Myocyte (in vitro differentiated cells): ENCODE measurements at regions not wholly inside any gene's neighbourhood (a gene's known extent, or its start where the extent isn't known, plus 50 kb on each side); places are given as distances from the start of the nearest gene placed in this dataset.

ENCODE experiments used
- DNase-seq: peaks from one replicate; pipeline ENCODE4 v3.0.0-alpha.2; 2012; ENCODE audit warnings: low read depth

- DNase-seq, result peak; percentile 60
Observed at GRCh38 chr10:28250782-28251181, 52.1 kb downstream of the MPP7 start.

GRCh38 chr10:28250358-28250757, 52.5 kb downstream of the MPP7 start:
- DNase-seq, result no peak

GRCh38 chr10:28249512-28249911, 53.4 kb downstream of the MPP7 start:
- DNase-seq, result no peak

- peak; percentile 40 for DNase-seq
Observed at GRCh38 chr10:28248092-28248491, 54.8 kb downstream of the MPP7 start.

DNA sequence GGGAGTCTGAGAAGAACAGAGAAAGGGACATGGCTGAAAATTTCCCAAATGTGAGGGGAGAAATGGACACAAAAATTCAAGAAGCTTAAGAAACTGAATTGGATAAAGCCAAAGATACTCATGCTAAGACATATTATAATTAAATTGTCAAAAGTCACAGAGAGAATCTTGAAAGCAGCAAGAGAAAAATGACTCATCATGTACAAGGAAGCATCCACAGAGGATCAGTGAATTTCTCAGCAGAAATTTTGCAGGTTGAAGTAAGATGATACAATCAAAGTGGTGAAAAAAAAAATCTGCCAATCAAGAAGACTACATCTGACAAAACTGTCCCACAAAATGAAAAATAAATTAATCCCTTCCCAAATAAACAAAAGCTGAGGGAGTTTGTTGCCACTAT, 56.8 kb downstream of the MPP7 start:
- no peak for DNase-seq

DNA sequence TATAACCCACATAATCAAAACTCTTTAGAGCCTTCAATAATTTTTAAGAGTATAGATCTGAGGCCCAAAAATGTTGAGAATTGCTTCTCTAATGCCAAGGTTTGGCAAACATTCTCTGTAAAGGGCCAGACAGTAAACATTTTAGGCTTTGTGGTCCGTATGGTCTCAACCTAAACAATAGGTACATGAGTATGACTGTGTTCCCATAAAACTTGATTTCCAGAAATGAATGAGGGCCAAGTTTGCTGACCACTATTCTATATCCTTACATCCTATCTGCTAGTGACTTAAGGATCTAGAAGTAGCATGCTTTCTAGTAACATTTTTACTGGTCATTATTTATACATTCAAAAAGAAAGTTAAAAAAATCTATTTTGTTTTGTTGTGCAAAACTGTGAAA, 58.9 kb downstream of the MPP7 start:
- DNase-seq, result no peak

DNA sequence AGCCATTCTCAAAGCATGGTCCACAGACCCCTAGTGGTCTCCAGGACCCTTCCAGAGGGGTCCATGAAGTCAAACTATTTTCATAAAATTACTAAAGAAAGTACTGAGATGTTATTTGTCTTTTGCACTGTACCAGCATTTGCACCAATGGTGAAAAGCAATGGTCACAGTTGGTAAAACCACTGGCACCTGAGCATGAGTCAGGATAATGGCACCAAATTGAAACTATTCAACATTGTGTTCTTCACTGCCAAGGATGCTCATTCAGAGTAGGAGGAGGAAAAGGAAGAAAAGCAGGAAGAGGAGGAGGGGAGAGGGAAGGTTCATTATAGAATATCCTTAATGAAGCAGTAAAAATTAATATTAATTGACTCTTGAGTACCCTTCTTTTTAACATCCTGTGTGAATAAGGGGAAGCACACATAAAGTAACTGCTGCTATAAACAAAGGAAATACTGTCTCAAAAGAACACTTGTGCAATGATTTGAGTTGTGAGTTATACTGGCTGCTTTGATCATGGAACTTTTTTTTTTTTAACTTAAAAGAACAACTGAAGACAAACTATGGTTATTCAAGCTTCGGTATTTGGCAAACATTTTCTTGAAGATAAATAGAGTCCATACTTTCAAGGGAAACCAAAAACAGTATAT, 60.2 kb downstream of the MPP7 start:
- DNase-seq, result no peak

DNA sequence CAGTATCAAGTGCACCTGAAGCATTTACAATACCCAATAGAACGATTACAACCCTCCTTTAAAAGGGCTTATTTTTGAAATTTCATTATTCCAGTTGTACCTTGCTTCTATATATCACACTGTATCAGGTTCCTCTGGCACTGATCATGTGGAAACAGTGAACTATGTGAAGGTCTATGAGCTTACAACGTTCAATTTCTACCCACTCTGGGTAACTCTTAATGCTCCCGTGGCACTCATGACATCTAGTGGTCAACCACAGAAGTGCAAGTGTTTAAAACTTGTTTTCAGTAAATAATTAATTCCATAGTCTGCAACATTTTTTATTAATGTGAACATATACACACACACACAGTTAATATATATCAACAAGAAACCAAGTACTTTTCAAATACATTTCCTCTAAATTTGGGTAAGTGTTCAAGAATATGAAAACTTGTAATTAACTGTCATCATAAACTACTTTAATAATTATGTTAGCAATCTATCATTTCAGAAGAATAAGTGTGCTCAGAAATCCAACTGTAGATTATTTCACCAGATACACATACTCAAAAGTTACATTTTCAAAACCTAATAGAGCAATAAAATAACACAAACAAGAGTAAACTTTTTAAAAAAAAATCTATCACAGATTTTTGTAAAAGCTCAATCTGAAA, 61.0 kb downstream of the MPP7 start:
- peak; percentile 70 for DNase-seq

DNA sequence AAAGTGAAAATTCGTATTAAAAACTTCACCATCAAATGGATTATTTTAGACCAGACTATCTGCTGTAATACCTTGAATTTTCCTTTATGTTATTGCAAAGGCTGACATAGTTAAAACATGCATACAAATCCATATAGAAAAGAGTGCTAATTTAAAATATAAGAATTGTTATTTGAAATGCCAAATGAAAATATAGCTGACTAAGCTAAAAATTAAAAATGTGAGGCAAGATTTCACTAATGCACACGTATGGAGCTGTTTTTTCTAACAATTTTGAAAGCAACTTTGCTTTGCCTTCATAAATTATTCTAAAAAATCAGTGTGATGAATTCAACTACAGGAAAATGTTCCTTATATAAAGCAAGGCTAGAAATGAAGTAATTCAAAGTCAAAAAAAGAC, 62.5 kb downstream of the MPP7 start:
- no peak for DNase-seq

DNA sequence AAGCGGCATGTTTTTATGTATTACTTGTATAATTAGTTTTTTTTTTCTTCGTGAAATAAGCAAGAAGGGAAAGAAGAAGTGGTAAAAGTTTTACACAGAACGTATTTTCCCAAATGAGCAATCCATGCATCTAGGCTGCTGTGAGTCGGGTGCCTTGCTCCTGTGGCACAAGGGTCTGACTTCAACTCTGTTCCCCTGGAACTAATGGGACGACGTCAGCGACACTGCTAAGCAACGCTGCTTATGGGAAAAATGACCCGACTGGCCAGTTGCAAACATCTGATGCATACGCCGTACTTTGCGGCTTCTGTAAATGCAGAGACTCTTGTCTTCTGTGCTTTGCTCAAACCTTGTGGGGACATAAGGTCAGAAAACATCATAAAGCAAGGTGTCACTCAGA, 66.3 kb downstream of the MPP7 start:
- DNase-seq, result no peak

DNA sequence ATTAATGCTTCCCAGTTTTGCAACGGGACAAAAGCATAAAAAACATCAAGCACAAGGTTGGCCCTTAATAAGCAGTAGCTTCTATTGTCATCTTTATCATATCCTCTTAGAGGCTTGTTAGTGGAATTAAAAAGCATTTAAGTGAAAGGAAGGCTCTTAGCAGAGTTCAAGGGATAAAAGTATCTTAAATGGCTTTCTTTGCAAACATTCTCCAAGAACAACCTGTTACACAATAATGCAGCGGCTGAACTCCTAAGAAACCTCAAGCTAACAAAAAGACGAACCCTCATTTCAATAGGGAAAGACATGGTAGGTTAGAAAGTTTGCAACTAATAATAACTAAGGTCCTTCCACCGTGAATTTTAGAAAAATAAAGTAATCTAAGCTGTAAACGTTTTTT, 82.1 kb downstream of the MPP7 start:
- no peak for DNase-seq

GRCh38 chr10:28219251-28219650, 83.6 kb downstream of the MPP7 start:
- DNase-seq, result peak; percentile 59

DNA sequence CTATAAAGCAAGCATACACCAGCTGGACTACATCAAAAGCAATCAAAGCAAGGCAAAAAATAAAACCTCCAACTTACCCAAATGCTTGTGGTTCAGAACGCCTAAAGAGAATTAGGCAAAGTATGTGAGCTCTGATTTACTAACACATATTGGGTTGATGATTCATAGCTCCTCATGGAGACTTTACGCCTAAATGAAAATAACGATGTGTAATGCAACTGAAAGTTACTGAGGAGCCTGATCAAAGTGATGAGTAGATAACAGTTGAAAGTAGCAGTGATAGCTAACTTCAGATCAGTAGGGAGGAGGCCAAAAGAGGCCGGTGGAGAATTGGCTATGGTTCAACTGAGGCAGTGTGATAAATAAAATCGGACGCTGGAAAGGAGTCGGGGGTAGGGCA, 85.0 kb downstream of the MPP7 start:
- peak; percentile 69 for DNase-seq

DNA sequence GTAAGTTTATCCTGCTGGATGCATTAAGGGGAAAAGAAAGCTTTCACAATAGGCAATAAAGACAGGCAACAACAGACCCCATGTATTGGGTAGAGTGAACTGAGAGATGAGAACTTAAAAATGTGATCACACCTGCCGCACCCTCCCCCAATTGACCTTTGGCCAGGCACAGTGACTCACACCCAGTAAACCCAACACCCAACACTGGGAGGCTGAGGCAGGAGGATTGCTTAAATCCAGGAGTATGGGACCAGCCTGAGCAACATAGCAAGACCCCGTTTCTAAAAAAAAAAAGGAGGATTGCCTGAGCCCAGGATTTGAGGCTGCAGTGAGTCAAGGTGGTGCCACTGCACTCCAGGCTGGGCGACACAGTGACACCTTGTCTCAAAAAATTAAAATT, 86.9 kb downstream of the MPP7 start:
- DNase-seq, result no peak

DNA sequence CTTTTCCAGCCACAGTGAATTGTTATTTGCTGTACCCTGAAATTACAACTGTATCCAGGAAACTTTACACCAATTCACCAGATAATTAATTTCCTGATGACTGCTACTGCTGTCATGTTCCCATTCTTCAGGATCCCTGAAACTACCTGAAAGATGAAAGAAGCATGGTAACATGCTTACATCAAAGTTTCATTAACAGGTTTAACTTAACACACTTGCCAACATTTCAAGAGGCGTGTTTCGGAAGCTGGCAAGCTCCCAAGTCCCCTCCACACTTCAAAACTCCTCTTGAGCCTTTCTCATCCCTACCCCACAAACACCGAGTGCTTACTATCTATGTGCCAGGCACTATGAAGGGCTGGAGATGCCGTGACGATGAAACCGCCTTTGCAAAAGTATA, 88.6 kb downstream of the MPP7 start:
- DNase-seq, result no peak

DNA sequence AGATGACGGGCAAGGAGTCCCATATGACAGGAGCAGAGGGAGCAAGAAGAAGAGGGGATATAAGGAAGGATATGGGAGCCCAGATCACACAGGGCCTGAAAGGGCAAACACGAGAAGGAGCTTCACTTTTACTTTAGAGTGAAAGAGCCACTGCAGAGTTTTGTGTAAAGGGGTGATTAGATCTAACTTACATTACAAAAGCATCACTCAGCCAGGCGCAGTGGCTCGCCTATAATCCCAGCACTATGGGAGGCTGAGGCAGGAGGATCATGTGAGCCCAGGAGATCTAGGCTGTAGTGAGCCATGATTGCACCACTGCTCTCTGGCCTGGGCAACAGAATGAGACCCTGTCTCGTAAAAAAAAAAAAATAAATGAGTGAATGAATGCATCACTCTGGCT, 91.1 kb downstream of the MPP7 start:
- no peak for DNase-seq

GRCh38 chr10:28207799-28208198, 95.1 kb downstream of the MPP7 start:
- no peak for DNase-seq

DNA sequence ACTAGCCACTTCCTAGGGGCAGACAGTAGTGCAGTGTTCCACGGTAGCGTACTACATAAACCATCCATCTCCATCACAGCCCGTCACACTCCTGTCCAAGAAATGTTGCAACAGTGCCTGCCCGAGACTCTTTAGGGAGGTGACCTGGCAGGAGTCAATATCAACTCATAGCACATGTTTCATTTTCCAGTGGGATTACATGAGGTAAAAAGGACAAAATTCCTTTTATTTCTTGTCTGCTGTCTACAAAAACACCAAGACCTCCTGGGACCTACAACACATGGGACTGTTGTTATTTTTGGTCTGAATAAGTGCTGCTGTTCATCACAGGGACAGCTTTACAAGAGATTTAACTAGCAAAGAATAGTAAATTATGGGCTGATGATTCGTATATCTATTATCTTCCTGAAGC, 99.9 kb downstream of the MPP7 start:
- DNase-seq, result peak; percentile 22

DNA sequence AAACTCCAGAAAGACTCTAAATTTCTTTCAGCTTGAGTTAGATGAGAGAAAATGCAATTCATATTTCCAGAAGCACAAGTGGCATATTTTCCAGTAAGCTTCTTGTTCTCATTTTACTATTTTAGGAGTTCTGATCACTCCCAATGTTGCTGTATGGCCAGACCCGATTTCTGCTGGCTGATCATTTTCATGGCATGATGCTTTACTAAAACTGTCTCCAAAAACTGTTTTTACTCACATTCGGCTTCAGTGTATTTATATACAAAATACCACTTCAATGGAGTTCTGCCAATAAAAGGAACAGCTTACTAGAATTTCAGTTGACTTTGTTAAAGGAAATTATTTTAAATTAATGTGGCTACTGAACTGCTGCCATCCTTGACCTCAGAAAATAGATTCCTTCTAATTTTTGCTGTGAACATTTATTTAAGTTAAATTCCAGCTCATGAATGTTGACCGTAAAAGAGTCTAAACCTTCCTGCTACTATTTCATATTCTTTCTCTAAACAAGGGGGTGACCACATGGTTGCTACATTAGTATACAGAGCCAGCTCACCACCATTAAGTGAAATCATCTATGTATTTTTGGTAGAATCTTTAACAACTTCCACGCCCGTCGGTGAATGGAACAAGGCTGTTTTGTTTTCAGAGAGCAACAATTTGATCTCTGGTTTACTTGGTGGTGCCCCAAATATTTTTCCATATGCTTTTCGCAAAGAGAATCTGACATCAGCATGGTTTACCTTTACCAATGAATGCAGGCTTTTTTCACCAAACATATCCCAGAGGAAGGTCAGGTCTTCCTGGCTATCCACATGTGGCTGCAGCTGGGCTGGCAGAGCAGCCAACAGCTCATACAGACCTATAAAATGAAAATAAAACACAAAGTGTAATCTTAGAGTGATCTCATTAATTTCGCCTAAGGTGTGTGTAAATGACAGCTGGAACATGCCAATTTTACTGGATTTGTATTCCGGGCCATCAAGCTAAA, 101.2 kb downstream of the MPP7 start:
- DNase-seq, result no peak

DNA sequence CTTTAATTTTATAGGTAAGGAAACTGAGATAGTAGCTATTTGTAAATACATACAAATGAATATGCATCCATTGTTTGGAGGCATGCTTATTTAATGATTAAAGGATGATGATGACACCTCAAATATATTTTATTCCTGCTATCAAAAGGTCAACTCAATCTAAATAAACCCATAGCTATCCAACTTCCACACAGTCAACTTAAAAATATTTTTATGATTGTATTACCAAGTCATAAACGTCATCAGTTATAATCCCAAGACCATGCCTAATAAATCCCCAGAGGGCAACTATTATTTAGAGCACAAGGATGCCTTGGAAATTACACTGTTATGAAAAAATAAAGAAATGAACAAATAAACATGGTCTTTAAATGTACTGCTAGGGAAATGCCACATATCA, 102.1 kb downstream of the MPP7 start:
- no peak for DNase-seq

- no peak for DNase-seq
Observed at GRCh38 chr10:28199941-28200340, 102.9 kb downstream of the MPP7 start.

DNA sequence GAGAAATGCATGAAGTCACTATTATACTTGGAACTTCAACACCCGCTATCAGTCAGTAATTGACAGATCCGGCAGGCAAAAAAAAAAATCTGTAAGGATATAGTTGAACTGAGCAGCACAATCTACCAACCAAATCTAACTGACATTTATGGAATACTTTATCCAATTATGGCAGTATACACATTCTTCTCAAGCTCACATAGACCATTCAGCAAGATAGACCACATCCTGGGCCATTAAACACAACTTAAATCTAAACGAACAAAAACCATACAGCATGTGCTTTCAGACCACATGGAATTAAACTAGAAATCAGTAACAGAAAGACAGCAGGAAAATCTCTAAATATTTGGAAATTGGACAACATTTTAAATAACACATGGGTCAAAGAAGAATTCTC, 112.7 kb downstream of the MPP7 start:
- DNase-seq, result no peak
